Omental fat pad (tissue), 3 donors: ENCODE measurements at regions not wholly inside any gene's neighbourhood (a gene's known extent, or its start where the extent isn't known, plus 50 kb on each side); places are given as distances from the start of the nearest gene placed in this dataset.

Experiments
- ATAC-seq: fragments of 150-250 bp; one replicate; pipeline ENCODE4 v1.9.1; 2016; ENCODE audit warnings: mild to moderate bottlenecking, moderate library complexity; ENCODE audit not compliant: low FRiP score
- DNase-seq: peaks from one replicate; pipeline ENCODE4 v3.0.0-alpha.2; 2019; ENCODE audit warnings: low spot score
- TF ChIP-seq, protein P1 (sequence below), 3 donors: fragments of 450-650 bp; IDR thresholded peaks; one replicate each; pipeline ENCODE4 v1.5.1; 2016 to 2017; ENCODE audit warnings: antibody characterized with exemption in 3 of 3, mild to moderate bottlenecking in 3 of 3, moderate library complexity in 2 of 3

DNA sequence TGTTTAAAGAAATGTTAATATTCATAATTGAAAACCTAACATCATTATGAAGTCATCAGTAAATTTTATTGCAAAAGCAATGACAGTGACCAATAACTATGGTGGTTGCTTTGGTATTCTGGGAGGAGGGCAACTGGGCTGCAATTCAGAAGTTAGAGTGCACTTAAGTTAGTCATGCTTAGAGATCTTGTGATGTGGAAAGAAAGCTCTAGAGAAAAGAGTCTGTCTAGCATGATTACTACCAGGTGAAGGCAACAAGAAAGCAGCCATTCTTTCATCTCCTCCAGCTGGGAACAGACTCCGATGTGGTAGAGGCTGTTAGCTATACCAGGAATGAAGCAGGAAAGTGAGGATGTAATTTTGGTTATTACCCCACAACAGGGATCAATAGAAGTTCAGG lies 625.6 kb downstream of the SI start:
- TF ChIP-seq, protein P1, sequence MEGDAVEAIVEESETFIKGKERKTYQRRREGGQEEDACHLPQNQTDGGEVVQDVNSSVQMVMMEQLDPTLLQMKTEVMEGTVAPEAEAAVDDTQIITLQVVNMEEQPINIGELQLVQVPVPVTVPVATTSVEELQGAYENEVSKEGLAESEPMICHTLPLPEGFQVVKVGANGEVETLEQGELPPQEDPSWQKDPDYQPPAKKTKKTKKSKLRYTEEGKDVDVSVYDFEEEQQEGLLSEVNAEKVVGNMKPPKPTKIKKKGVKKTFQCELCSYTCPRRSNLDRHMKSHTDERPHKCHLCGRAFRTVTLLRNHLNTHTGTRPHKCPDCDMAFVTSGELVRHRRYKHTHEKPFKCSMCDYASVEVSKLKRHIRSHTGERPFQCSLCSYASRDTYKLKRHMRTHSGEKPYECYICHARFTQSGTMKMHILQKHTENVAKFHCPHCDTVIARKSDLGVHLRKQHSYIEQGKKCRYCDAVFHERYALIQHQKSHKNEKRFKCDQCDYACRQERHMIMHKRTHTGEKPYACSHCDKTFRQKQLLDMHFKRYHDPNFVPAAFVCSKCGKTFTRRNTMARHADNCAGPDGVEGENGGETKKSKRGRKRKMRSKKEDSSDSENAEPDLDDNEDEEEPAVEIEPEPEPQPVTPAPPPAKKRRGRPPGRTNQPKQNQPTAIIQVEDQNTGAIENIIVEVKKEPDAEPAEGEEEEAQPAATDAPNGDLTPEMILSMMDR (IDR thresholded peaks at IDR 0.05): no peak
- ATAC-seq: no peak
- no peak for DNase-seq

DNA sequence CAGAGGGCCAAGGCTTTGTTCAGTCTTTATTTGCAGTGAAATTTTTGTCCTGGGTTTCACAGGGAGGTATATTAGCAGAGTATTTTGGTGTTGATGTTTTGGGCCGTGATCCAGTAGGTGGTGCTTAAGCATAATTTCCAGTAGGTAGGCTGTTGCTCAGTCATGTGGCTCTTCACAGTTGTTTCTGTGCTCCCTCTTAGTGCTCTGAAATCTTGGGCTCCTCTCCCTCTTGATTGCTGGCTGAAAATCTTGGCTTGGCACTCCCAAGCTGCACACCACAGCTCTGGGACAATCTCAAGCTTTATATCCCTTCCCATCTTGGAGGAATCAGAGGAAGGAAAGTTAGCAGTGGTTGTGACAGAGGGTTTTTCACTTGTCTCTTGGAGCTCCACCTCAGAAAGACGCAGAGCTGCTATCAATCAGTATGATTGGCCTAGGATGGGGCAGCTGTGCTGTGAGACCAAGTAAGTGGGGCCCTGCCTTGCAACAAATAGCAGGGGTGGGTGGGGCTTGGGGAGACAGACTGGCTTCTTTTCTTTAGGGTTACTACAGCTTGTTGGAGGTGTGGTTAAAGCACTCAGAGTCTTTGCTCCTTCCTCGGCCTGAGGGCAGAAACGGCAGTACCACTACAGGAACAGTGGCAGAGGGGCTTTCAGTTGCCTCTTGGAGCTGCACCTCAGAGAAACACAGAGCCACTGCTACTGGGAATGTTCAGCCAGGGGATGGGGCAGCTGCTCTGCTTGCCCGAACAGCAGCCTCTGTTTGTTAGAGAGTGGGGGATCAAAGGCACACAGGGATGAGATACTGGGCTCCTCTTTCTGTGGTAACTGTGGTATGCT lies 627.0 kb downstream of the SI start:
- ATAC-seq (no peak), DNase-seq (no peak)
- TF ChIP-seq, protein P1 (IDR thresholded peaks at IDR 0.05): no peak

DNA sequence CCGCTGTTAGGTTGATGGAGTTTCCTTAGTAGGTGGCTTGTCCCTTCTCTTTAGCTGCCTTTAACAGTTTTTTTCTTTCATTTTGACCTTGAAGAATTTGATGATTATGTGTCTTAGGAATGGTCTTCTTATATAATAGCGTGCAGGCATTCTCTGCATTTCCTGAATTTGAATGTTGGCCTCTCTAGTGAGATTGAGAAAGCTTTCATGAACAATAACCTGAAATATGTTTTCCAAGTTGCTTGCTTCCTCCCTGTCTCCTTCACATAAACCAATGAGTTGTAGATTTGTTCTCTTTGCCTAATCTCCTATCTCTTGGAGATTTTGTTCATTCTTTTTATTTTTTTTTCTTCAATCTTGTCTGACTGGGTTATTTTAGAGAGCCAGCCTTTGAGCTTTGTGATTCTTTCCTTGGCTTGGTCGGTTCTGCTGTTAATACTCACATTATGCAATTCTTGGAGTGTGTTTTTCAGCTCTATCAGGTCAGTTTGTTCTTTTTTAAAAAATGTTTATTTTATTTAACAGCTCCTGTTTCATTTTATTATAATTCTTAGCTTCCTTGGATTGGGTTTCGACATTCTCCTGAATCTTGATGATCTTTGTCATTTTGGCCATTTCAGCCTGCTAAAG lies 627.9 kb downstream of the SI start:
- no peak for DNase-seq
- TF ChIP-seq, protein P1 (IDR thresholded peaks at IDR 0.05): no peak
- no peak for ATAC-seq

DNA sequence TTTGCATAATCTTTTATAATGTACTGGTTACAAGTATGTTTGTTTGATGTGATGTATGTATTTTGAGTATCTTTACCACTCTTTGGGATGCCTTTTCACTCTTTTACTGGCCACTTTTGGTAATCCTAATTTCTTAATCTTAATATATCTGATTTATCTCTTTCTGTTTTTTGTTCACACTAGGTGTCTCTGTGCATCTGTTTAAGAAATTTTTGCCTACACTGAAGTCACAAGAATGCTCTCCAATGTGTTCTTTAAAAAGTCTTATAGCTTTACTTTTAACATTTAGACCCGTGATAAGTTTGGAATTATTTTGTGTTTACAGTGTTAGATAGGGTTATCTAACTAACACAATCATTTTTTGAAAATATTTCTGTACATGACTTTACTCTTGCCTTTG lies 659.1 kb downstream of the SI start:
- TF ChIP-seq, protein P1 (IDR thresholded peaks at IDR 0.05): no peak
- no peak for DNase-seq
- ATAC-seq: no peak

DNA sequence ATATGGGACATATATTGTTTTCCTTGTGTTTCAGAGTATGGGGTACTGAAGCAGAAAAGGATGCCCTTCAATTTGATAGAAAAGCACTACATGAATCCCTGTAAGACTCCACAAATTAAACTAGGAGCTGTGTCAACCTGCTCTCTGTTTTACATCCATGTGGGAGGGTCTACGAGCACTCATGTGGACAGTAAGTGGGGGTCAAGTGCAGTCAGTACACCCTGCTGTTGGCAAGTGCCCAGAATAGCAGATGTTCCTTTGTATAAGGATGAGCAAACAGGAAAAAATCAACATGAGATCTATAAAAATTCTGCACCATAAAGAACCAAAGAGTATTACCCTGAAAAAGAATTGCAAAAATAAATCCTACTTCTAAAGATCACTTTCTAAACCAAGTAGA lies 659.9 kb downstream of the SI start:
- TF ChIP-seq, protein P1 (IDR thresholded peaks at IDR 0.05): no peak
- no peak for DNase-seq
- no peak for ATAC-seq

DNA sequence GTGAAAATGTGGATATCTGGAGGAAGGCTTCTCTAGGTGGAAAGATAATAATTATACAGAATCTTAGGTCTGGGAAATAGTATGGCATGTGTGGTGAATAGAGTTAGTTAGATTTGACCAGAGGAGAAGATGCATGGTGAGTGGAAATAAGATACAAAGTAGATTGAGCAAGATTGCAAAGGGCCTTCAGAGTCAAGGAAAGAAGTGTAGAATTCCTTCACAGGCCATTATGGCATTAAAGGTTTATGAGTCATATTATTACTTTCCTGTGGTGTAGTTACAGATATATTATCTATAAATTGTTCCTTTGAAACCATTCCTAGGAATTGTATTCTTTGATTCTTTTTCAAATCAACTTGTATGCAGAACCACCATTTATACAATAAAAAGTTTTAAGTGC lies 660.3 kb downstream of the SI start:
- DNase-seq (no peak), ATAC-seq (no peak)
- TF ChIP-seq, protein P1 (IDR thresholded peaks at IDR 0.05): no peak
